ENCODE measurements at regions not wholly inside any gene's neighbourhood (a gene's known extent, or its start where the extent isn't known, plus 50 kb on each side); places are given as distances from the start of the nearest gene placed in this dataset.
A peak's percentile ranks its signal among the peaks of the same experiment; 100 is the strongest.

- H3K36me3 ChIP-seq (ENCODE audit: insufficient read depth, low read length), result no peaks in the 10 kb centered on the region
- no peak overlapping the region for H3K4me3 ChIP-seq (ENCODE audit: low read length in 2 of 2)
- no peak overlapping the region for H3K27ac ChIP-seq (ENCODE audit: low read depth, low read length)
- no peaks in the 10 kb centered on the region for H3K27me3 ChIP-seq (ENCODE audit: insufficient read depth, low read length)
- H3K36me3 Mint-ChIP-seq, result no peaks in the 10 kb centered on the region
- no peak for DNase-seq
- ChIA-PET CTCF (ENCODE audit: partially characterized antibody) (no interaction called here), POLR2A (ENCODE audit: partially characterized antibody) (no interaction called here)
- H3K4me1 ChIP-seq (ENCODE audit: insufficient read depth, low read length), result no peaks in the 10 kb centered on the region
- H3K27ac Mint-ChIP-seq, result no peak overlapping the region
- peaks cover 9 to 25% of the 10 kb centered on the region in 2 donors for H3K27me3 Mint-ChIP-seq
- intact Hi-C loops (cut with micrococcal nuclease), result no loop called here
- H3K4me1 Mint-ChIP-seq, result peaks cover 0 to 3% (median 1%) of the 10 kb centered on the region in 4 donors
- no peak overlapping the region for H3K4me3 Mint-ChIP-seq
- no peaks in the 10 kb centered on the region for H3K9me3 ChIP-seq (ENCODE audit: control insufficient read depth in 1 of 2, low read length in 2 of 2)
- peaks cover 0 to 4% (median 0%) of the 10 kb centered on the region in 8 donors for H3K9me3 Mint-ChIP-seq
Observed at GRCh38 chr13:111462221-111462764, 141.9 kb downstream of the TEX29 start.

GRCh38 chr13:111462944-111463343, 142.5 kb downstream of the TEX29 start:
- CTCF ChIA-PET (ENCODE audit: partially characterized antibody), result no interaction called here
- Histone ChIP-seq H3K27me3 (ENCODE audit: insufficient read depth, low read length) (no peaks in the 10 kb centered on the region), H3K36me3 (ENCODE audit: insufficient read depth, low read length) (no peaks in the 10 kb centered on the region), H3K4me1 (ENCODE audit: insufficient read depth, low read length) (no peaks in the 10 kb centered on the region), H3K27ac (ENCODE audit: low read depth, low read length) (no peak overlapping the region), H3K9me3 (ENCODE audit: control insufficient read depth in 1 of 2, low read length in 2 of 2) (no peaks in the 10 kb centered on the region), H3K4me3 (ENCODE audit: low read length in 2 of 2) (no peak overlapping the region)
- peaks cover 10 to 28% of the 10 kb centered on the region in 2 donors for H3K27me3 Mint-ChIP-seq
- H3K9me3 Mint-ChIP-seq, result peaks cover 0 to 4% (median 0%) of the 10 kb centered on the region in 8 donors
- no peak for DNase-seq
- intact Hi-C loops (cut with micrococcal nuclease), result no loop called here
- no peak overlapping the region for H3K4me3 Mint-ChIP-seq
- peaks cover 0 to 3% (median 1%) of the 10 kb centered on the region in 4 donors for H3K4me1 Mint-ChIP-seq
- H3K27ac Mint-ChIP-seq, result no peak overlapping the region
- no peaks in the 10 kb centered on the region for H3K36me3 Mint-ChIP-seq
- POLR2A ChIA-PET (ENCODE audit: partially characterized antibody), result no interaction called here

DNA sequence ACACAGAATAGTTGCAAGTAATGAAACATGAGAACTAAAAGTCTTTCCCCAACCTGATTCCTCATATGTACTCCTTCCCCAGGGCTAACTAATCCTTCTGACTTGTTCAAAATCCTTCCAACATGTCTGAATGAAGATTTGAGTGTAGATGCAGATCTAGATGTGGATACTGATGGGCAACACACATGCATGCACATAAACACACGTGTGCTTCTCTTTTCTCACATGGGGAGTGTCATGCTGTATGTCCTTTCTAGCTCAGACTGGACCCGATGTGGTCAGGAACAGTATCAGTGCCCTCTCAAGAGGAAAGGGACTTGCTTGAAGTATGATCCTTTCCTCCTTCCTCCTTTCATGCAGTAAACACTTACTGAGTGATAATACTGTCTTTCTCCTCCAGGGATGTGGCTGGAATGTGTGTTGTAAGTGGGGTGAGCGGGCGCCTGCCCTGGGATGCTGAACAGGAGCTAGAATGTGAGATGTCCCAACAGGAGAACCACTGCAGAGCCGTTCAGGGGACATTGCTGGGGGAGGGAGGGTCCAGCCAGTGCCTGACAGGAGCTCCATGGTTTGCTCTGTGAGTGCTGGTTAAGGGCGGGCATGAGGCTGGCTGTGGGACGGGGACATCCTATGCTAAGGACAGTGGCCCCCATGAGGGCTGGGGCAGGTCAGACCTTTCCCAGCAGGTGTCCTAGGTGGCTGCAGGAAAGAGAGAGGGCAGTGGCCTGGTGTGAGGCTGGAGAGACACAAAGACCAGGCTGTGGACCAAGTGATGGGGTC, 146.9 kb downstream of the TEX29 start:
- Mint-ChIP-seq H3K36me3 (no peaks in the 10 kb centered on the region), H3K27ac (no peak overlapping the region), H3K4me1 (no peaks in the 10 kb centered on the region), H3K4me3 (no peak overlapping the region), H3K9me3 (peaks cover 0 to 4% (median 0%) of the 10 kb centered on the region in 8 donors), H3K27me3 (peaks cover 8 to 21% of the 10 kb centered on the region in 2 donors)
- Histone ChIP-seq H3K27ac (ENCODE audit: low read depth, low read length) (no peak overlapping the region), H3K4me1 (ENCODE audit: insufficient read depth, low read length) (no peaks in the 10 kb centered on the region), H3K4me3 (ENCODE audit: low read length in 2 of 2) (no peak overlapping the region), H3K27me3 (ENCODE audit: insufficient read depth, low read length) (no peaks in the 10 kb centered on the region), H3K9me3 (ENCODE audit: control insufficient read depth in 1 of 2, low read length in 2 of 2) (no peaks in the 10 kb centered on the region), H3K36me3 (ENCODE audit: insufficient read depth, low read length) (no peaks in the 10 kb centered on the region)
- POLR2A ChIA-PET (ENCODE audit: partially characterized antibody), result no interaction called here
- intact Hi-C loops (cut with micrococcal nuclease), result no loop called here
- DNase-seq, result no peak
- CTCF ChIA-PET (ENCODE audit: partially characterized antibody), result no interaction called here

GRCh38 chr13:111468037-111468959, 147.9 kb downstream of the TEX29 start:
- intact Hi-C loops (cut with micrococcal nuclease), result no loop called here
- Histone ChIP-seq H3K4me1 (ENCODE audit: insufficient read depth, low read length) (no peaks in the 10 kb centered on the region), H3K27me3 (ENCODE audit: insufficient read depth, low read length) (no peaks in the 10 kb centered on the region), H3K4me3 (ENCODE audit: low read length in 2 of 2) (no peak overlapping the region), H3K27ac (ENCODE audit: low read depth, low read length) (no peak overlapping the region), H3K9me3 (ENCODE audit: control insufficient read depth in 1 of 2, low read length in 2 of 2) (no peaks in the 10 kb centered on the region), H3K36me3 (ENCODE audit: insufficient read depth, low read length) (no peaks in the 10 kb centered on the region)
- H3K4me1 Mint-ChIP-seq, result no peaks in the 10 kb centered on the region
- peaks cover 0 to 4% (median 0%) of the 10 kb centered on the region in 8 donors for H3K9me3 Mint-ChIP-seq
- CTCF ChIA-PET (ENCODE audit: partially characterized antibody), result no interaction called here
- POLR2A ChIA-PET (ENCODE audit: partially characterized antibody), result no interaction called here
- H3K27ac Mint-ChIP-seq, result peak overlapping the region in 1 of 7 donors; percentile 43
- no peaks in the 10 kb centered on the region for H3K36me3 Mint-ChIP-seq
- no peak for DNase-seq
- no peak overlapping the region for H3K4me3 Mint-ChIP-seq
- H3K27me3 Mint-ChIP-seq, result peaks cover 6 to 21% of the 10 kb centered on the region in 2 donors

- no peaks in the 10 kb centered on the region for H3K9me3 ChIP-seq (ENCODE audit: control insufficient read depth in 1 of 2, low read length in 2 of 2)
- H3K4me3 Mint-ChIP-seq, result no peak overlapping the region
- no peak for DNase-seq
- H3K4me3 ChIP-seq (ENCODE audit: low read length in 2 of 2), result no peak overlapping the region
- no peaks in the 10 kb centered on the region for H3K27me3 ChIP-seq (ENCODE audit: insufficient read depth, low read length)
- H3K9me3 Mint-ChIP-seq, result peaks cover 0 to 4% (median 0%) of the 10 kb centered on the region in 8 donors
- H3K4me1 Mint-ChIP-seq, result no peaks in the 10 kb centered on the region
- intact Hi-C loops (cut with micrococcal nuclease), result no loop called here
- H3K27ac ChIP-seq (ENCODE audit: low read depth, low read length), result no peak overlapping the region
- ChIA-PET POLR2A (ENCODE audit: partially characterized antibody) (no interaction called here), CTCF (ENCODE audit: partially characterized antibody) (no interaction called here)
- no peak overlapping the region for H3K27ac Mint-ChIP-seq
- H3K4me1 ChIP-seq (ENCODE audit: insufficient read depth, low read length), result no peaks in the 10 kb centered on the region
- no peaks in the 10 kb centered on the region for H3K36me3 Mint-ChIP-seq
- H3K27me3 Mint-ChIP-seq, result peaks cover 7 to 16% of the 10 kb centered on the region in 2 donors
- H3K36me3 ChIP-seq (ENCODE audit: insufficient read depth, low read length), result no peaks in the 10 kb centered on the region
Observed at GRCh38 chr13:111469450-111469849, 149.0 kb downstream of the TEX29 start.

DNA sequence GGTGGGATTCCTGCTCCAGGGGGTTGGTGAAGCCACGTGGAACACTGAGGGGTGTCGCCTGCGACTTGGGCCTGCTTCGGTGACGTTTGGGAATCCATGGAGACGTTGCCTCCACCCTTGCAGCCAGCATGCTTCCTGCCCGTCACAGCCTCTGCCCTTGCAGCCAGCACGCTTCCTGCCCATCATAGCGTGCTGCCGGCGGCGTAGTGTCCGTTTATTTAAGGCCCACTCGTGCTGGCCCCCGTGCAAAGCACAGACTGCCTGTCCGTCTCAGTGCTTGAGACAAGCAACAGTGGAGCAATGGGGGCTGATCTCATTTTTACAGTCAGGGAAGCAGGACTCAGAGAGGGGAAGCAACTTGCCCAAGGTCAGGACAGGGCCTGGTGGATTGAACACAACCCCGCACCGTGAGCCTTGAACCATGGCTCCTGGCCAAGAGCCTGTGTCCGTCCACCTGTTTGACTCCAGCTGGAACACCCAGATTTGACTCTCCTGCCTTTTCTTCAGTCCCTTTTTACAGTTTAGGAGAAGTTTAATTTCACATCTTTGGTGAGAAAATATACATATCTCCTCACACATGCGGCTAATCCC, 149.6 kb downstream of the TEX29 start:
- H3K27ac Mint-ChIP-seq, result no peak overlapping the region
- no peak for DNase-seq
- Histone ChIP-seq H3K4me1 (ENCODE audit: insufficient read depth, low read length) (no peaks in the 10 kb centered on the region), H3K36me3 (ENCODE audit: insufficient read depth, low read length) (no peaks in the 10 kb centered on the region), H3K27ac (ENCODE audit: low read depth, low read length) (no peak overlapping the region), H3K27me3 (ENCODE audit: insufficient read depth, low read length) (no peaks in the 10 kb centered on the region), H3K9me3 (ENCODE audit: control insufficient read depth in 1 of 2, low read length in 2 of 2) (no peaks in the 10 kb centered on the region), H3K4me3 (ENCODE audit: low read length in 2 of 2) (no peak overlapping the region)
- H3K36me3 Mint-ChIP-seq, result no peaks in the 10 kb centered on the region
- intact Hi-C loops (cut with micrococcal nuclease), result no loop called here
- peaks cover 0 to 4% (median 0%) of the 10 kb centered on the region in 8 donors for H3K9me3 Mint-ChIP-seq
- POLR2A ChIA-PET (ENCODE audit: partially characterized antibody), result no interaction called here
- H3K4me1 Mint-ChIP-seq, result no peaks in the 10 kb centered on the region
- H3K4me3 Mint-ChIP-seq, result no peak overlapping the region
- CTCF ChIA-PET (ENCODE audit: partially characterized antibody), result no interaction called here
- H3K27me3 Mint-ChIP-seq, result peaks cover 7 to 13% of the 10 kb centered on the region in 2 donors

- DNase-seq, result no peak
- Histone ChIP-seq H3K4me3 (ENCODE audit: low read length in 2 of 2) (no peak overlapping the region), H3K9me3 (ENCODE audit: control insufficient read depth in 1 of 2, low read length in 2 of 2) (no peaks in the 10 kb centered on the region), H3K36me3 (ENCODE audit: insufficient read depth, low read length) (no peaks in the 10 kb centered on the region), H3K27me3 (ENCODE audit: insufficient read depth, low read length) (no peaks in the 10 kb centered on the region), H3K27ac (ENCODE audit: low read depth, low read length) (no peak overlapping the region), H3K4me1 (ENCODE audit: insufficient read depth, low read length) (no peaks in the 10 kb centered on the region)
- POLR2A ChIA-PET (ENCODE audit: partially characterized antibody), result no interaction called here
- intact Hi-C loops (cut with micrococcal nuclease), result no loop called here
- Mint-ChIP-seq H3K9me3 (peaks cover 0 to 4% (median 0%) of the 10 kb centered on the region in 8 donors), H3K27me3 (peaks cover 7 to 11% of the 10 kb centered on the region in 2 donors), H3K27ac (no peak overlapping the region), H3K4me3 (no peak overlapping the region), H3K4me1 (no peaks in the 10 kb centered on the region), H3K36me3 (no peaks in the 10 kb centered on the region)
- CTCF ChIA-PET (ENCODE audit: partially characterized antibody), result no interaction called here
Observed at GRCh38 chr13:111470933-111471332, 150.5 kb downstream of the TEX29 start.
